NOMO-1 (cell line): ENCODE measurements at regions not wholly inside any gene's neighbourhood (a gene's known extent, or its start where the extent isn't known, plus 50 kb on each side); places are given as distances from the start of the nearest gene placed in this dataset.

Experiments used
- DNase-seq, 2 experiments: peaks; one replicate each; lab custom pipeline; 2025; ENCODE audit not compliant: unreplicated experiment in 2 of 2; lab: John Stamatoyannopoulos, UW

DNA sequence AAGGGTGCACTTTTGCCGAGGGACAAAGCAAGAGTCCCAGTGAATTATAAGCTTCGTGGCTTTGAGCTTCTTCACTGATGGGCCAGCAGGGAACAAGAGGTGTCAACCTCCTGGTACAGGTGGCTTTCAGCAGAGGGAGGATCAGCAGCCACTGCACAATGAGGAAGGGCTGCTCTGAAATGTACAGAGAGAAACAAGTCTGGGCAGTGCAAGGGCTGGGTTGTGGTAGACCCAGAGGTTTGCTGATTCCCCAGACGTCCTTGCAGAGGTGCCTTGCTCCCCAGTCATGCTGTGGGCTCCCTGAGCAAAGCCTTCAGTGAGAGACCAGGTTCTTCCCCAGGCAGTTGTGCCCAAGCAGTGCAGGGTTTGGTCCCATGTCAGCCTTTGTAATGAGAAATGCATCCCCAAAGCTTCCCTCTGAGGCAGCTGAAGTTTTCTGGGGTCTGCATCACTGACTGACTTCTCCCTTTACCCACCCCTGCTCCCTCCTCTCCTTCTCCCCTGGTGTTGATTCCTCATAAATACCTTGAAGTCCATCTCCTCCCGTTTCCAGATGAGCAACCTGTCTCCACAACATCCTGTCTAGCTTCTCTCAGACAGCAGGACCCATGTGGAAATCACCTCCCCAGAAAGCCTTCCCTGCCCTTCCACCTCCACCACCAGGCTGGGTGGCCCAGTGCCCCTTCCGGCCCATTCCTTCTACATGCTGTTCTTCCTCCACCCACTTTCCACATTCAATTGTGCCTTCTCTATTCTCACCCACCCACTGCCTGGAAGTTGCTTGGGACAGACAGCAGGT is 599.6 kb upstream of the ADAMTS16 start:
- DNase-seq: no peak

- DNase-seq: no peak
These were observed 598.8 kb upstream of the ADAMTS16 start for GRCh38 chr5:4541334-4541733.

GRCh38 chr5:4542145-4542778 is 597.9 kb upstream of the ADAMTS16 start:
- no peak for DNase-seq

DNA sequence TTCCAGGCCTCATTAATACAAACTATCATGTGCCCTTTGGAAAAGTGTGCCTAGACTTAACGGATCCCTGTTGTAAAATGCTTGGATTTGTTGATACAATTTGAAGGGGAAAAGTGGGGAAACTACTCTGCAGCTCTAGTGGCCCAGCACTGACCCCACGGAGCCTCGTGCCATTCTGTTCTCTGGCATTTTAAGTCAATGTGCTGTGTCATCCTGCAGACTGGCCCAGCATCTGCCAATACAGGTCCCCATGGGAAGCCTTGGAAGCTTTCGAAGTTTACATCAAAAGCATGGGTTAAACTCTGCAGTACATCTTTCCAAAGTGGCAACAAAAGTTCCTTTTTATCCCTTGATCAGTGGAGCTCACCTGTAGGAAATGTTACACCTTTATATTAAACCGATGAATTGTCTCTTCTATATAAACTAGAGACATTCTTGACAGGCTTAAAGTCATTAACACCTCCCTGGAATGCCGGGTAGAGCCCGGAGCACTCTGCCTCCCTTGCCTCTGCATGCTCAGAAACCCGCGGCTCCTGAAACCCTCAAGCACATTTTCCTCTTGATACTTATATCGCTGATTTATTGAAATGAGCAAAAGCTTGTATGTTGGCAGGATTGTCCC is 596.0 kb upstream of the ADAMTS16 start:
- DNase-seq: no peak

- no peak for DNase-seq
These were observed 592.6 kb upstream of the ADAMTS16 start for GRCh38 chr5:4547547-4547946.

DNA sequence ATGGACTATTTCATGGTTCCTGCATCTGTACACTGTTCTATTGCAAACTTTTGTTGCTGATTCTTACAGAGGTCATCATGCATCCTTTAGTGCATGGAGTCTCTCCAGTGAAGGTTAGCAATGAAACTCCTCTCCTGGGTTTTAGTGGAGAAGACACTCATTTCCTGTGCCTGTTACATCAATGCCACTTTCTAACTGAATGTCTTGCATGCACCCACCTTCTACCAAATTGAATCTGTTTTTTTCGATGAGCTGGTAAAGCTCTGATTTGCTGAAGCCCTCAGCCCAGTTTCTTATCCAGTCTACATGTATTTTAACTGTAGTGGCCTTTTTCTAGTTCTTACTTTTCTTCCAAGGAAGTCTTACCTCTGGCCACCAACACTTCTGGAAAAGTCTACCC is 591.8 kb upstream of the ADAMTS16 start:
- DNase-seq: no peak

- DNase-seq: no peak
These were observed 590.8 kb upstream of the ADAMTS16 start for GRCh38 chr5:4549351-4549750.

- DNase-seq: no peak
These were observed 589.1 kb upstream of the ADAMTS16 start for GRCh38 chr5:4551034-4551433.

GRCh38 chr5:4553130-4553529 is 587.0 kb upstream of the ADAMTS16 start:
- no peak for DNase-seq

DNA sequence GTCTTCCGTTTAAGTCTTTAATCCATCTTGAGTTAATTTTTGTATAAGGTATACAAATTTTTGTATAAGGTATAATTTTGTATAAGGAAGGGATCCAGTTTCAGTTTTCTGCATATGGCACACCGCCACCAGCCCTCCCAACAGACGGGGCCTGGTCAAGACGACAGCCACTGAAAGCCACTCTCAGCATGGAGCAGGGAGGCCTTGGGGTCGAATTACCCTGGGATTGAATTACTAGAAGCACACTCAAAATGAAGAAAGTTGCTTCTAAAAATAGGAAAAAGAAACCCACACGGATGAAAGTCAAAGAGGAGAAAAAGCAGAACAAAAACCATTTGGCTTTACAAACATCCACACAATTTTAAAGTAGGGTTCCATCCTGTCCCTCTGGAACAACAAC is 586.2 kb upstream of the ADAMTS16 start:
- no peak for DNase-seq

DNA sequence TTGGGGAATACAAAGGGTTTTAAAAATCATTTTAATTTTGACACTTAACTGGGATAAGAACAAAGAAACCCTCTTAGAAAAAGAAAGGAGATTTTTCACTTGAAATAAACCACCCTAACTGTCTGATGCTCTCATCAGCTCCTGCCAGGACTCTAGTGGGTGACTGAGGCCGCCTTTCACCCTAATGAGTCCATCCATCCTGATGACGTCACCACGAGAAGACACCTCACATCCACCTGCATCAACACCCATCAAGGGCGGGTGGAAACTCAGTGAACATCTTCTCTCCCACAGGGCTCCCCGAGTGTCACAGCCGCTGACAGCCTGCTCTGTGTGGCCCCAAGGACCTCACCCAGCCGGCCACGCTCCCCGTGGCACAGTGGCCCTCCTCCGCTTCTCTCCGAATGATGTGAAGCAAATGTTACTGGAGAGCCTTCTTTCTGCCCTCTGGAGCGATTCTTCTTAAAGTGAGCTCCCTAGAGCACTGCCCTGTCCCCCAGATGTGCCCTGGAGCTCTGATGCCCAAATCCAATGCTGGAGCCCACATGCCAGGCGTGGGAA is 584.3 kb upstream of the ADAMTS16 start:
- DNase-seq: no peak

DNA sequence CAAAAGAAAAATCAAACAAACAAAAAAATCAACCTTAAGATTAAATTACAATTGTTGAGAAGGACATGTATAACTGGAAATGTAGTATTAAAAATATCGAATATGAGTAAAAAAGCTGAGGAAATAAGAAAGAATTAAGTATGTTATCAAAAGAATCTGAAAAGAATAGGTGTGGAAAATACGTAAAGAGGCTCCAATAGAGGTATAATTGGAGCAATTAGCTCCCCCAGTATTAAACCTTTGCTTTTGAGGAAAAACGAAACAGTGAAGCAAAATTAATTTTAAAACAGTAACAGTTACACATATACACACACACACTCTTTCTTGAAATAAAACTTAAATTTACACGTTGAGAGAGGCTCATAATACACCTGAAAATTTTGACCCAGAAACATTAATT is 578.7 kb upstream of the ADAMTS16 start:
- no peak for DNase-seq

DNA sequence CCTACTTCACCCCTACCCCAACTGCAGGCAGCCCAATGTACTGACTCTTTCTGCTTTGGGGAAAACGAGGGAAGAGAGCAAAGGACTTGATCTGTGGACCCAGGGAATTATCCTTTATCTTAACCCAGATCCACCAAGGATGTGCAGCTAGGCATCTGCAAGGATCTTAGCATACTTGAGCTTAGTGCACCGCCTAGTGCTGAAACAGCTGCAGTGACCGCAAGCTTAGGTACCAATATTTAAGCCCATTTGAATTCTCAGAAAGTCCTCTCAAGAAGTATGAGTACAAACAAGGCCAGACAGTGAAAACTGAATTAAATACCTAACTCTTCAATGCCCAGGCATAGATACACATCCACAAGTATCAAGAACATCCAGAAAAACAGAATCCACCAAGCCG is 576.7 kb upstream of the ADAMTS16 start:
- no peak for DNase-seq

- DNase-seq: no peak
These were observed 569.8 kb upstream of the ADAMTS16 start for GRCh38 chr5:4570047-4570995.

- DNase-seq: no peak
These were observed 568.7 kb upstream of the ADAMTS16 start for GRCh38 chr5:4571248-4571948.

- DNase-seq: no peak
These were observed 567.6 kb upstream of the ADAMTS16 start for GRCh38 chr5:4572311-4573100.

GRCh38 chr5:4575608-4576007 is 564.5 kb upstream of the ADAMTS16 start:
- DNase-seq: no peak

DNA sequence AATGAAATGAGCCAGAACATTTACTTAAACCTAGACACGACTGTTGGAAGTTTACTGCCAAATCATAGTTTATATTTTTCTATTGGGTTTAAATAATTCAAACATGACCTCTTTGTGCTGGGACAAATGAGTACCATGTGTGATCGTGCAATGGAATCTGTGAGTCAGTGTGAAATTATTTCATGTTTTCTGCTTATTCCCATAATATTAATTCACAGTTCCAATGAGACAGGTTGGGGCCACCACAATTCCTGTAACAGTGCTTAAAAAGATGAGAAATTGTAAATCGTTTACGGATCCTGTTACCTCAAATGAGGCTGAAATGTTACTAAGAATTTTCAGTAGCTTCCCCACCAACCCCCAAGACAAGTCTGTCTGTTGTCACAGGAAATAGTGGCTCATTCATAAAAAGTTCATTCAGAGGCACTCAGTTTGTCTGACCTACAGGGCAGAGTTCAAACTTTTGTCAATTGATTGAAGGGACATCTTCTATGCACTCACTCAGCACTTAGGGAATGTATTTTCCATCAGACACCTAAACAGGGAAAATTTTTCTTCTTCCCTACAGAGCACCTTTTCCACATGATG is 563.9 kb upstream of the ADAMTS16 start:
- no peak for DNase-seq

- no peak for DNase-seq
These were observed 563.2 kb upstream of the ADAMTS16 start for GRCh38 chr5:4576908-4577307.
